GM12878 (cell line): ENCODE measurements at regions not wholly inside any gene's neighbourhood (a gene's known extent, or its start where the extent isn't known, plus 50 kb on each side); places are given as distances from the start of the nearest gene placed in this dataset.

ENCODE experiments used
- ATAC-seq: fragments of 200-7000 bp; cut with Tn5 transposase; 3 replicates; pipeline ENCODE4 v1.9.1; 2020; ENCODE audit warnings: mild to moderate bottlenecking, moderate library complexity
- BruUV-seq: library from RNA; stranded (reverse); fragments of 400-500 nt; replicated peaks from 2 replicates; lab custom pipeline; 2021; lab: Mats Ljungman, UMichigan
- CTCF ChIA-PET: fragments of 300-600 bp; sonication (Branson Sonifier 250); formaldehyde crosslinking; extraction: SDS; loops from one replicate; lab custom pipeline; 2021; ENCODE audit warnings: inconsistent platforms; lab: Yijun Ruan, JAX
- POLR2A ChIA-PET: fragments of 350-600 bp; formaldehyde crosslinking; extraction: SDS; loops from one replicate; lab custom pipeline; 2021; ENCODE audit warnings: inconsistent platforms; lab: Charles Lee
- RAD21 ChIA-PET: fragments of 300-600 bp; sonication (Branson Sonifier 250); formaldehyde crosslinking; loops from one replicate; lab custom pipeline; 2023; ENCODE audit warnings: antibody characterized with exemption; ENCODE audit not compliant: unreplicated experiment; lab: Charles Lee
- SMC1A ChIA-PET: fragments of 300-600 bp; sonication (Branson Sonifier 250); formaldehyde crosslinking; loops from one replicate; lab custom pipeline; 2023; ENCODE audit not compliant: unreplicated experiment, uncharacterized antibody; lab: Charles Lee
- DNase-seq: peaks from one replicate; pipeline ENCODE4 v3.0.0-alpha.2; 2011; ENCODE audit warnings: low read depth, low spot score
- FAIRE-seq: peaks from 3 replicates; lab custom pipeline; 2011; peaks lifted over from hg19 to GRCh38; lab: Jason Lieb, UNC
- H2AFZ ChIP-seq: 2 replicates; pipeline ENCODE4 v1.6.0; 2011; ENCODE audit warnings: low read depth, low read length, control low read depth; ENCODE audit not compliant: control insufficient read depth
- H3K27ac ChIP-seq: 2 replicates; pipeline ENCODE4 v1.5.1; 2011; ENCODE audit warnings: control low read depth; ENCODE audit not compliant: control insufficient read depth, insufficient read depth
- H3K27me3 ChIP-seq, 2 experiments: replicated peaks in 1 of 2; 2 replicates each; pipeline versions ENCODE4 v1.6.0 to v1.6.1; 2011; ENCODE audit warnings: low read length in 1 of 2; ENCODE audit not compliant: control insufficient read depth in 2 of 2, insufficient read depth in 2 of 2
- H3K36me3 ChIP-seq, 2 experiments: 2 replicates each; pipeline ENCODE4 v1.5.1; 2011; ENCODE audit warnings: low read length in 1 of 2; ENCODE audit not compliant: control insufficient read depth in 2 of 2, insufficient read depth in 2 of 2
- H3K4me1 ChIP-seq: 2 replicates; pipeline ENCODE4 v1.6.1; 2011; ENCODE audit warnings: mild to moderate bottlenecking, low read length, moderate library complexity, mixed read lengths; ENCODE audit not compliant: control insufficient read depth, insufficient read depth
- H3K4me2 ChIP-seq: 2 replicates; pipeline ENCODE4 v1.6.0; 2011; ENCODE audit warnings: control low read depth; ENCODE audit not compliant: control insufficient read depth, insufficient read depth
- H3K4me3 ChIP-seq: fragments of 200-600 bp; sonication (generic); 2 replicates; pipeline ENCODE4 v1.5.1; 2016
- H3K79me2 ChIP-seq: 2 replicates; pipeline ENCODE4 v1.6.0; 2011; ENCODE audit warnings: low read length; ENCODE audit not compliant: control insufficient read depth, insufficient read depth
- H3K9ac ChIP-seq: 2 replicates; pipeline ENCODE4 v1.8.0; 2011; ENCODE audit warnings: low read length, control low read depth, mixed read lengths; ENCODE audit not compliant: control insufficient read depth, insufficient read depth
- H3K9me3 ChIP-seq: replicated peaks from 3 replicates; pipeline ENCODE4 v1.5.1; 2011; ENCODE audit warnings: mild to moderate bottlenecking, low read length; ENCODE audit not compliant: control insufficient read depth, insufficient read depth
- H4K20me1 ChIP-seq: 2 replicates; pipeline ENCODE4 v1.6.0; 2011; ENCODE audit not compliant: control insufficient read depth, insufficient read depth
- ATF3 ChIP-seq: IDR thresholded peaks from 2 replicates; pipeline ENCODE4 v1.6.1; 2011; ENCODE audit warnings: low read depth, mild to moderate bottlenecking, low read length, moderate library complexity, borderline replicate concordance; ENCODE audit errors: extremely low read depth
- ATF7 ChIP-seq: fragments of 450-650 bp; IDR thresholded peaks from 2 replicates; pipeline ENCODE4 v1.6.1; 2016; ENCODE audit warnings: low read depth, mild to moderate bottlenecking
- BRCA1 ChIP-seq: IDR thresholded peaks from 2 replicates; pipeline ENCODE4 v1.6.1; 2011; ENCODE audit warnings: low read depth, low read length, improper control_type of control experiment
- CHD2 ChIP-seq: IDR thresholded peaks from 2 replicates; pipeline ENCODE4 v1.6.1; 2011; ENCODE audit warnings: low read depth, low read length, improper control_type of control experiment, borderline replicate concordance
- CREB1 ChIP-seq: IDR thresholded peaks from 2 replicates; pipeline ENCODE4 v1.6.1; 2012; ENCODE audit warnings: low read depth, mild to moderate bottlenecking, inconsistent platforms
- GABPA ChIP-seq: IDR thresholded peaks from 2 replicates; pipeline ENCODE4 v1.6.1; 2014; ENCODE audit warnings: antibody characterized with exemption, low read depth, mild to moderate bottlenecking, inconsistent platforms
- HDGF ChIP-seq: fragments of 450-650 bp; IDR thresholded peaks from 2 replicates; pipeline ENCODE4 v1.6.1; 2016; ENCODE audit warnings: antibody characterized with exemption
- IKZF1 ChIP-seq: fragments of 450-650 bp; conservative IDR thresholded peaks from 2 replicates; pipeline ENCODE4 v1.6.1; 2017; ENCODE audit warnings: antibody characterized with exemption, mild to moderate bottlenecking
- MAX ChIP-seq: IDR thresholded peaks from 2 replicates; pipeline ENCODE4 v1.6.1; 2012; ENCODE audit warnings: low read depth, low read length, improper control_type of control experiment
- NR2F1 ChIP-seq: fragments of 450-650 bp; conservative IDR thresholded peaks from 2 replicates; pipeline ENCODE4 v1.6.1; 2017; ENCODE audit warnings: mild to moderate bottlenecking
- RB1 ChIP-seq: fragments of 450-650 bp; formaldehyde crosslinking; IDR thresholded peaks from 2 replicates; pipeline ENCODE4 v1.6.1; 2017; ENCODE audit warnings: mild to moderate bottlenecking, borderline replicate concordance
- REST ChIP-seq: IDR thresholded peaks from 2 replicates; pipeline ENCODE4 v1.6.1; 2012; ENCODE audit warnings: mild to moderate bottlenecking, low read depth, low read length
- STAT3 ChIP-seq: IDR thresholded peaks from 2 replicates; pipeline ENCODE4 v1.6.1; 2011; ENCODE audit warnings: low read depth, low read length, improper control_type of control experiment
- YBX1 ChIP-seq: fragments of 450-650 bp; IDR thresholded peaks from 2 replicates; pipeline ENCODE4 v1.6.1; 2016; ENCODE audit warnings: antibody characterized with exemption
- ZNF274 ChIP-seq: IDR thresholded peaks from one replicate; pipeline ENCODE4 v1.8.0; 2011; ENCODE audit not compliant: insufficient read length, insufficient read depth
- whole genome bisulfite sequencing: methylation state at CpG from one replicate; pipeline ENCODE4 v1.1.6; 2016; ENCODE audit warnings: low lambda C conversion rate; ENCODE audit not compliant: insufficient replicate concordance, insufficient coverage; ENCODE audit errors: missing lambda C conversion rate; 5-methylcytosine and 5-hydroxymethylcytosine counted together
- in situ Hi-C: fragments of 300-500 bp; cut with MboI; formaldehyde crosslinking; loops from 9 replicates; pipeline ENCODE4 v1.14.3; 2018; ENCODE audit warnings: mixed read lengths
- intact Hi-C: fragments of 100-400 bp; cut with micrococcal nuclease; formaldehyde crosslinking; loops from one replicate; pipeline ENCODE4 v1.14.2; 2022; ENCODE audit not compliant: unreplicated experiment

- intact Hi-C loops (no loop called here), in situ Hi-C loops (no loop called here)
- FAIRE-seq: no peak
- Histone ChIP-seq H3K27ac (no peak overlapping the region), H3K4me1 (no peaks in the 10 kb centered on the region), H3K9me3 (no peaks in the 10 kb centered on the region), H3K4me2 (no peak overlapping the region), H3K27me3 (no peaks in the 10 kb centered on the region), H2AFZ (no peak overlapping the region), H3K79me2 (no peaks in the 10 kb centered on the region), H3K9ac (no peak overlapping the region), H3K4me3 (no peak overlapping the region), H4K20me1 (no peaks in the 10 kb centered on the region), H3K36me3 (no peaks in the 10 kb centered on the region)
- POLR2A ChIA-PET: no interaction called here
- RAD21 ChIA-PET: no interaction called here
- DNase-seq: no peak
- SMC1A ChIA-PET: no interaction called here
- no peak for TF ChIP-seq ATF7
- no peak for TF ChIP-seq STAT3
- no peak for TF ChIP-seq HDGF
- TF ChIP-seq RB1: no peak
- TF ChIP-seq CHD2: no peak
- TF ChIP-seq CREB1: no peak
- no peak for TF ChIP-seq GABPA
- no peak for TF ChIP-seq NR2F1
- TF ChIP-seq ATF3: no peak
- TF ChIP-seq ZNF274: no peak
- TF ChIP-seq BRCA1: no peak
- TF ChIP-seq MAX: no peak
- no peak for TF ChIP-seq YBX1
- no peak for TF ChIP-seq REST
- no peak for TF ChIP-seq IKZF1
- BruUV-seq: no TSS peak
- CTCF ChIA-PET: no interaction called here
- ATAC-seq: no peak
- 75% methylated on average over 2 of the region's 2 CpGs for WGBS
These were observed 258.3 kb downstream of the KLF5 start for GRCh38 chr13:73317140-73317539.
